ENCODE measurements at regions not wholly inside any gene's neighbourhood (a gene's known extent, or its start where the extent isn't known, plus 50 kb on each side); places are given as distances from the start of the nearest gene placed in this dataset.

DNA sequence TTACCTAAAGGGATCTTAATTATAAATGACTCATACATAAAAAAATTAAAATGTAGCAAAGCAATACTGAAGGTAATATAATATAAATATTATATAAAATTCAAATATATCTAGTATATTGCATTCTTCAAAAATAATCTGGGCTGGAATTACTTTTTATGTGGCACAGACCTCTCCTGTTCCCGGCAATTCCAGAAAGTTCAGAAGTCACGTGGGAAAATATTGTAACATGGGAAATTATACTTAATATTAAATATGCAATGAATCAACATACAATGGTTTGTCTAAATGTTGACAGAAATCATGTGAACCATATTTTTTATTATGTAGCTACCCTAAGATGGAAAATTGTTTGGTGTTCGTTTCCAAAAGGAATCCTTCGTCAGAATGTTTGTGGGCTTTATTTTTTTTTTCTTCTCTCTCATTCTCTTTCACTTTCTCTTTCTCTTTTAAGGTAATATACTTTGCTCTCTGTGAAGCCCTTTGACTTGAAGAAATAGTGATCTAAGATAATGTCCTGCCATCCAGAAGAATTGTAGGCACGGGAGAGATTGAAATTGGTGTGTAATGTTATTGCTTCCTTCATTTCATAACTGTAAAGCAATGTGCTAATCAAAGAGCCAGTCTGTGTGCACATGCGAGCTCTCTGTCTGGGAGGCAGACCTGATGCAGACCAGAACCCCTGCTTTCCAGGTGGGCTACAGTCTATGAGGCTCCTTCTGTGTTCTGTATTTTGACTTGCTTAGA lies 559.4 kb downstream of the NR2F2 start:
- Mint-ChIP-seq H3K27me3 (no peaks in the 10 kb centered on the region), H3K36me3 (ENCODE audit: low read depth) (no peaks in the 10 kb centered on the region), H3K4me3 (peak overlapping the region; percentile 77), H3K4me1 (peaks cover 6% of the 10 kb centered on the region), H3K27ac (peak overlapping the region; percentile 49)
- ATAC-seq (no peak), DNase-seq (no peak)
- H3K9me3 ChIP-seq (ENCODE audit: control insufficient read depth, low read length, poor library complexity, severe bottlenecking): no peaks in the 10 kb centered on the region

DNA sequence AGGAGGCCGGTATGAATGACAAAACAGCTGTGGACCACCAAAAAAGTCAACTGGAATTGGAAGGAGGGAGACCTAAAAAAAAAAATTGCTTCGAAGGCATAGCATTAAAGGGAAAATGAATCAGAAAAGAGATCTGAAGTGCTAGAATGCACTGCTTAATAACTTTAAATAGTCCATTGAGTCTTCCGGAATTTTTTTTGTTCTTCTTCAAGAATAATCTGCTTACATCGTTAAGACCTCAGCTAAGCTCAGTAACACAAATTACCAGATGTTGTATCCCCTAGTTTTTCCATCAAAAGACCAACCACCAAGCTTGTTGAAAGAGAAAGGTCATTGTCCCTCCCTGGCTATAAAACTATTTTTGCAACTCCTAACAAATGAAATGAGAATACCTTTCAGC lies 560.5 kb downstream of the NR2F2 start:
- Mint-ChIP-seq H3K27ac (peak overlapping the region; percentile 49), H3K4me1 (peaks cover 6% of the 10 kb centered on the region), H3K27me3 (no peaks in the 10 kb centered on the region), H3K36me3 (ENCODE audit: low read depth) (no peaks in the 10 kb centered on the region), H3K4me3 (no peak overlapping the region)
- no peak for DNase-seq
- H3K9me3 ChIP-seq (ENCODE audit: control insufficient read depth, low read length, poor library complexity, severe bottlenecking): no peaks in the 10 kb centered on the region
- ATAC-seq: no peak

DNA sequence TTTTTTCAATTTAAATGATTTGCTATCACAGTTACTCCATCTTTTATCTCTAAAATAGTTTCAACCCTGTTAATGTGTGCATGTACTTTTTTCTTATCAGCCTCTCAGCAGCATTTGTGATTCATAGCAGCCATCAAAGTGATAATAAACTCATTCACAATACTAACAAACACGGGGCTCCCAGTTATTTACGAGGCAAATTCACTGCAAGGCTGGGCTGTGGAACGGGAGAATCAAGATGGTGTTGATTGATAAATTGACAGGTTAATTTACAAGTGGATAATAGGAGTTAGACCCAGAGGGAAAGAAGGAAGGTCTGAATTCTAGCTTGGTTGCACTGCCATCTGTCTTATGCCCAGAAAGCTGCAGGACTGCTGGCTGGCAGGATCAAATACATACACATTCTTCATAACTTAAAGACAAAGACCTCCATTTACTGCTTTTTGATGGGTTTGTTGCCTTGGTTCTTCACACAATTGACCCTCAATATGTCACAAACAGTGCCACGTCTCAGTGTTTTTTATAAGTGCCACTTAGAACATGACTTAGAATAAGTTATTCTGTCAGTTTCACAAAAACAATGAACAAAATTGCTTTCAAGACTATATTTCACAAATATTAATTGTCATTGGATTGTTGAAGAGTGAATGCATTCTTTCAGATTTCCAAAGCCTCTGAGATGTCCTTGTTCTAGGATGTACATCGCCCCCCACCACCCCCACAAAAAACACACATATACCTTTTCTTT lies 562.8 kb downstream of the NR2F2 start:
- ATAC-seq (no peak), DNase-seq (no peak)
- Mint-ChIP-seq H3K27ac (no peak overlapping the region), H3K4me3 (no peak overlapping the region), H3K4me1 (peaks cover 6% of the 10 kb centered on the region), H3K27me3 (no peaks in the 10 kb centered on the region), H3K36me3 (ENCODE audit: low read depth) (no peaks in the 10 kb centered on the region)
- H3K9me3 ChIP-seq (ENCODE audit: control insufficient read depth, low read length, poor library complexity, severe bottlenecking): no peaks in the 10 kb centered on the region

DNA sequence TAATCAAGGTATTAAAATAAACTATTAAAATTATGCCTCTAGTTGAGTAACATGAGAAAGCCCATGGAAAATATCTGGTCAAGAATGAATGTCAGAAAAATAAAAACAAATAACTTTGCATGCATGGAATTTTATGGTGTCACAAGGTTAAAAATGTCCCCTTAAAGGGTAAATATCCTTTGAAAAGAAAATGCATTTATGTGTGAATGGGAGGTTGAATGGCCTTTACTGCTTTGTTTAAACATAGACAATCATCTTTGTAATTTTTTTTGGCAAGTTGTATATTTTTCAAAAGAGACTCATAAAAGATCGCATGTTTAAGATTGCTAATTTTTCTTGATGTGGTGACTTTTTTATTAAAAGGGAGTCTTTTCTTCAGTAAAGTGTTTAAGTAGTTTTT lies 564.2 kb downstream of the NR2F2 start:
- Mint-ChIP-seq H3K36me3 (ENCODE audit: low read depth) (no peaks in the 10 kb centered on the region), H3K4me1 (peaks cover 6% of the 10 kb centered on the region), H3K4me3 (no peak overlapping the region), H3K27ac (no peak overlapping the region), H3K27me3 (no peaks in the 10 kb centered on the region)
- H3K9me3 ChIP-seq (ENCODE audit: control insufficient read depth, low read length, poor library complexity, severe bottlenecking): no peaks in the 10 kb centered on the region
- DNase-seq (no peak), ATAC-seq (no peak)

DNA sequence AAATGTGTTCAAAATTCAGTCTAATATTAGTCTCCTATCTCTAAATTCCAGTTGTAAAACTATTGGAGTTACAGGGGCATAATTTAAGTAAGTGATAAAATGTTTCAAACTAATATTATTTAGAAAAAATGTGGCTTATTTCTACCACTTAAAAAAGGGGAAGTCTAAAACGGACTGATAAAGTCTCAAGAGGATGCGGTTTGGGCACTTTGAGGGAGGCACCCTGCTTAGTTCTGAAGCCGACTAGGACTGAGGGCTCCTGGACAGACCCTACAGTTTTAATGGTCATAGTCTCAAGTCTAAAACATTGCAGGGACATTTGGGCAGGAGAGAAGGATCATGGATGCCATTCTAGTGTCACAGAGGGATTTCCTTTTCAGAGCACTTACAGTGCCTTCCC lies 566.3 kb downstream of the NR2F2 start:
- ATAC-seq: no peak
- Mint-ChIP-seq H3K36me3 (ENCODE audit: low read depth) (no peaks in the 10 kb centered on the region), H3K27ac (no peak overlapping the region), H3K4me1 (no peaks in the 10 kb centered on the region), H3K27me3 (no peaks in the 10 kb centered on the region), H3K4me3 (no peak overlapping the region)
- DNase-seq: no peak
- no peaks in the 10 kb centered on the region for H3K9me3 ChIP-seq (ENCODE audit: control insufficient read depth, low read length, poor library complexity, severe bottlenecking)

DNA sequence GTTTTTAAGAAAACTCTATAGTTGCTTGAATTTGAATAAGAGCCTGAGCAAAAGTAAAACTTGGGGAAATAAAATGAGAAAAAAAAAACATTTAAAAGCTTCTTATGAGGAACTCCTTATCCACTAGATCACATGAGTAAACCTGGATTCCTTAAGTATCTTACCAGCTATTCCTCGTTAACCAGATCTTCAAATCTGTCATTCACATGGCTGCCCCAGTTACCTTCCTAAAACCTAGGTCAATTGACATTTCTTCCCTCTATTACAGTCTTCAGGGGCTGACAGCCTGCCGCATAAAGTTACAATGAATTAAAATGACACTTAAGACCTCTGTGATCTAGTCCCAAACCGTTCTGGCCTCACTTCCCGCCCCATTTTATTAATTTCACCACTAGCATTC lies 583.6 kb downstream of the NR2F2 start:
- no peak for DNase-seq
- Mint-ChIP-seq H3K4me3 (no peak overlapping the region), H3K4me1 (no peaks in the 10 kb centered on the region), H3K27me3 (no peaks in the 10 kb centered on the region), H3K36me3 (ENCODE audit: low read depth) (no peaks in the 10 kb centered on the region), H3K27ac (no peak overlapping the region)
- no peak for ATAC-seq
- H3K9me3 ChIP-seq (ENCODE audit: control insufficient read depth, low read length, poor library complexity, severe bottlenecking): no peaks in the 10 kb centered on the region

DNA sequence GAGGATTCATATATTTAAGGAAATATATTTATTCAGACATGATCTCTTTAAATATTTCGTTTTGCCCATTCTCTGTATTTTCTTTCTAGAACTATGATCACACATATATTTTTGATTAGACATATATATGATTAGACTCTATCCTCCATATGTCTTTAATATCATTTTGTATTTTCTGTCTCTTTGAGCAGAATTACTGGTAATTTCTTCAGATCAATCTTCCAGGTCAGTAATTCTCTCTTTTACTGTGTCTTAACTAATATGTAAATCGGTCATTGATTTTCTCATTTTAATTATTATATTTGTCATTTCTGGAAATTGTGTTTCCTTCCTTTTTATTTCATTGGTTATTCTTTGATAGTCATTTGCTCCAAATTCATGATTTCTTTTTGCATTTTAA lies 586.2 kb downstream of the NR2F2 start:
- ATAC-seq: no peak
- Mint-ChIP-seq H3K36me3 (ENCODE audit: low read depth) (no peaks in the 10 kb centered on the region), H3K27ac (no peak overlapping the region), H3K4me1 (no peaks in the 10 kb centered on the region), H3K27me3 (no peaks in the 10 kb centered on the region), H3K4me3 (no peak overlapping the region)
- no peak for DNase-seq
- H3K9me3 ChIP-seq (ENCODE audit: control insufficient read depth, low read length, poor library complexity, severe bottlenecking): no peaks in the 10 kb centered on the region

DNA sequence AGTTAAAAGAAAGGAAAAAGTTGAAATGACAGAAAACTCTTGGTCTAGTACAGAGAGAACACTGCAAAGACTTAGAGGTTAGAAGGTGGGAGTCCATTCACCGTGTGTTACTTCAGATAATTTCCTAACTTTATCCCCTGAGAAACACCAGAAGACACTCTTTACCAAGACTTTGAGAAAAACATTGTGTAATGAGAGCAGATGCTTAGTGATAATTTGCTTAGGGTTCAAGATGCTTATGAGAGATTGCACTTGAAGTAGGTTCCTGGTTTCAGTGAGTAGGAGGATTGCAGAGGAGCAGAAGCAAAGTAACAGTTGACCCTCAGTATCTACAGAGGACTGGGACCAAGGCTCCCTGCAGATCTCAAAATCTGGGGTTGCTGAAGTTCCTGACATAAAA lies 594.1 kb downstream of the NR2F2 start:
- ATAC-seq: no peak

DNA sequence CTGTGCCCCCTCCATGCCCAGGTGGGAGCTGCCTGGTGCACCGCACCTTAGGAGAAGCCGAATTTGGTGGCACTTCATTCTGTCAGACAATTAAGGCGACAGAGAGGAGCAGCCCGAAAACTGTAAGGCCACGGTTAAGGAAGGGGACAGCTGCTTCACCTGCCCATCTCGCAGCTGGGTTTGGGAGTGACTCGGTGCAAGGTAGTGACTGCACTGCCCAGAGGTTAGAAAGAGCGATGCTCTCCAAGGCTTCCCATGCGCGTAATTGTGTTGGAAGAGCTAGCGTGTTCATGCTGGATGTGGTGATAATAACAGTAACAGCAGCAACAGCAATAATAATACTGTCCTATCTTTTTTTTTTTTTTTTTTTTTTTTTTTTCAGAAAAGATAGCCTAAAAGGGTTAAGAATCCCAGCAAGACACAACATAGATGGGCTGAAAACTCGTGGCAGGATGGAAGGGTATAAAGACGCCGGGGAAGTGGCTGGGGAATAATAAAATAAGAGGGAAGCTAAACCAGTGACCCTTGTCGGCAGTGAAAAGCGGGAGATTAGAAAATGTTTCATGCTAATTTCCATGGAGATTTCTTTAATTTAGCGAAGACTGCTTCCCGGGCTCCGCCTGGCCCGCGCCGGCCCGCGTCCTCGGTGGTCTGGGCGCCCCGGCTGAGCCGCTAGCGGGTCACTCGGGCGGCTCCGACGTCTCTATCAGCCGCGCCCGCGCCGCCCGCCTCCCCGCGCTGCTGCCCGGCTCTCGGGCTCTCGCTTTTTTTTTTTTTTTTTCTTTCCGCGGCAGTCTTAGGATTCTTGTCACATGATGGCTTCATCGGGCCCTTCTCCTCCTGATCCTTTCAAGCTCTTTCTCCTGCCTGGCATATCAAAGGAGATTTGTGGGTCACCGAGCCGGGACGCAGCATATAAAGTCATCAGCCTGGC lies 617.1 kb downstream of the NR2F2 start:
- Mint-ChIP-seq H3K27ac (no peak overlapping the region), H3K4me3 (no peak overlapping the region), H3K27me3 (peaks cover 11% of the 10 kb centered on the region), H3K4me1 (peaks cover 2% of the 10 kb centered on the region), H3K36me3 (ENCODE audit: low read depth) (no peaks in the 10 kb centered on the region)
- DNase-seq (no peak), ATAC-seq (no peak)
- H3K9me3 ChIP-seq (ENCODE audit: control insufficient read depth, low read length, poor library complexity, severe bottlenecking): no peaks in the 10 kb centered on the region

More for the DNA sequence above, 594.1 kb downstream of the NR2F2 start:
- Mint-ChIP-seq H3K27ac (no peak overlapping the region), H3K36me3 (ENCODE audit: low read depth) (no peaks in the 10 kb centered on the region), H3K4me1 (no peaks in the 10 kb centered on the region), H3K4me3 (no peak overlapping the region), H3K27me3 (no peaks in the 10 kb centered on the region)
- no peaks in the 10 kb centered on the region for H3K9me3 ChIP-seq (ENCODE audit: control insufficient read depth, low read length, poor library complexity, severe bottlenecking)
- DNase-seq: no peak

DNA sequence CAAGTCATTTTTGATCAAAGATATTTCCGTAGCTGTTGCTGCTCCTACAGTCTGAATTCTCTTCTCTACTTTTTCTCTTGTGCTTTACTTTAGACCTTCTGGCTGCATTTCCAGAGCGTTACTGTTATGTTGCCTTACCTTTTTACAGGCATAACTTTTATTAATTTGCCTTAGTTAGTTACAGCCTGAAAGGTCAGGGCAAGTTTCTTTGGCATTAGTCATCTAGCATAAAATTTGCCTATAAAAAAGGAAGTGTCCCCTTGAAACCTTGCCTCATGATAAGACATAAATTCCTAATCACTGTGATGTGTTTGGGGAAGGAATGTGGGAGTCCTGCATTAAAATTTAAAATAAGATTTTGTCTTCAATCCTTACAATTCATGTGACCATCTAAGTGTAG lies 618.5 kb downstream of the NR2F2 start:
- Mint-ChIP-seq H3K36me3 (ENCODE audit: low read depth) (no peaks in the 10 kb centered on the region), H3K4me3 (peak overlapping the region; percentile 19), H3K27ac (no peak overlapping the region), H3K4me1 (peaks cover 2% of the 10 kb centered on the region), H3K27me3 (peaks cover 11% of the 10 kb centered on the region)
- ATAC-seq (no peak), DNase-seq (no peak)
- H3K9me3 ChIP-seq (ENCODE audit: control insufficient read depth, low read length, poor library complexity, severe bottlenecking): no peaks in the 10 kb centered on the region

DNA sequence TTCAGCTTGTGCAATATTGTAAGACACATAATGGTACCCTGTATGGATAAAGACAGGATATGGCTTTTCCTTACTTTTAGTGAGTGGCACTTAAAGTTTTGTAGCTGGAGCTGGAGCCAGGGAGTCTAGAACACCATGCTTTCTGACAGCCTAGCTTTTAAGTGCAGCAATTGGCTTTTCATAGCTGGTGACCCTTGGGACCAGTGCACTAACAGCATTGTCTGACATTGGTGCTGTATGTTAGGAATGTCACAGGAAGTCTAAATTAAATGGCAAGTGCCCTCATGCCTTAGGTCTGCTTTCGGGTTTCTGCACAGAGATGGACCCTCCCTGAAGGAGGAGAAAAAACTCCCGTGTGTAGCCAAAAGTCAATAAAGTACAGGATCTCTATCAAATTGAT lies 628.2 kb downstream of the NR2F2 start:
- DNase-seq (no peak), ATAC-seq (no peak)
- Mint-ChIP-seq H3K4me3 (no peak overlapping the region), H3K27me3 (no peaks in the 10 kb centered on the region), H3K36me3 (ENCODE audit: low read depth) (no peaks in the 10 kb centered on the region), H3K27ac (no peak overlapping the region), H3K4me1 (no peaks in the 10 kb centered on the region)
- peaks cover 4% of the 10 kb centered on the region for H3K9me3 ChIP-seq (ENCODE audit: control insufficient read depth, low read length, poor library complexity, severe bottlenecking)

DNA sequence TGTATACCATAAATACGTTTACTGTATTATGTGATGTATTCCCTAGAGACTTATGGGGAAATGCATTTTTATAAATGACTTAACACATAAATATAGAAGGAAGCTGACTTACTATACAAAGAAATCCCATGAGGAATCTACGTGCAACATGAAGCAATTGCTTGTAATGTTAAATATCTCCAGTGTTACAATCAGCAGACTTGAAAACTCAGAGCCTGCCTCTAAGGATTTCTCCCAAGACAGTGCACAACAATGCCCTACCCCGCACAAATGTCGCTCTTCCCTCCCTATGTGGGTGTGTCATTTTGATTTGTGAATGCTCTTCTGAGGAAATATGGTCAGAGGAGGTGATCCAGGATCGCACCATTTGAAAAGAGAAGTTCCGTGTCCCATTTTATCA lies 629.0 kb downstream of the NR2F2 start:
- ATAC-seq (no peak), DNase-seq (no peak)
- Mint-ChIP-seq H3K27me3 (no peaks in the 10 kb centered on the region), H3K27ac (no peak overlapping the region), H3K4me1 (no peaks in the 10 kb centered on the region), H3K4me3 (no peak overlapping the region), H3K36me3 (ENCODE audit: low read depth) (no peaks in the 10 kb centered on the region)
- peaks cover 4% of the 10 kb centered on the region for H3K9me3 ChIP-seq (ENCODE audit: control insufficient read depth, low read length, poor library complexity, severe bottlenecking)
